GM12865 (cell line): ENCODE measurements at regions not wholly inside any gene's neighbourhood (a gene's known extent, or its start where the extent isn't known, plus 50 kb on each side); places are given as distances from the start of the nearest gene placed in this dataset.
"Not testable (repeated sequence)": the region's sequence is repeated elsewhere in the genome, so short reads cannot be mapped to it uniquely, and the experiment has no call there.

Experiments used
- DNase-seq: peaks from one replicate; pipeline ENCODE4 v3.0.0; 2010; ENCODE audit warnings: low read depth
- H3K4me3 ChIP-seq: 2 replicates; pipeline ENCODE4 v1.5.1; 2011; ENCODE audit warnings: mild to moderate bottlenecking, low read depth, low read length, control low read depth
- TF ChIP-seq, protein P1 (sequence below): IDR thresholded peaks from 2 replicates; pipeline ENCODE4 v1.5.1; 2011; ENCODE audit warnings: low read length, control low read depth, low read depth, inconsistent platforms; ENCODE audit not compliant: insufficient read depth; ENCODE audit errors: missing control alignments

DNA sequence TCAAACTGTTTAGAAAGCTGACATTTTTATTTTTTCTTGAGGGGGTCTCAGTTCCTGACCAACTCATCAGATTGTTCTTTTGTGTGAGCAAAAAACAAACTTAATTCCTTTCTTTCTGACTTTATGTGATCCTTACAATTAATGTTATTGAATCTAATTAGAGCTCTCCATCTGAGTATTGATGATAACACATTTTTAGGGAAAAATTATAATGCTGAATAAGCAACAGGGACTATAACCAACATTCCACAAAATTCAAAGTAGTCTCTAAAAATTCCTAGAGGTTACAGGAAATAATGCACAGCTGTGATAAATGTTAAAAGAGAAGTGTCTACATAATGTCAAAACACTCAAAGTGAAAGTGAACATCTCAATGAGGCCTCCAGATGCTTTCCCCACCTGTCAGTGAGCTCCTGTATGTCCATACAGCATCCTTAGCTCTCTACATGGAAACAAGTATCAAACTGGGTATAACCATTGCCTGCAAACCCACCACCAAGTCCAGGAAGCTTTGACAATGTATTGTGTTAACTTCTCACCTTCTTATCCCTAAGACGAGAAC is 786.0 kb upstream of the SLC39A10 start:
- TF ChIP-seq, protein P1, sequence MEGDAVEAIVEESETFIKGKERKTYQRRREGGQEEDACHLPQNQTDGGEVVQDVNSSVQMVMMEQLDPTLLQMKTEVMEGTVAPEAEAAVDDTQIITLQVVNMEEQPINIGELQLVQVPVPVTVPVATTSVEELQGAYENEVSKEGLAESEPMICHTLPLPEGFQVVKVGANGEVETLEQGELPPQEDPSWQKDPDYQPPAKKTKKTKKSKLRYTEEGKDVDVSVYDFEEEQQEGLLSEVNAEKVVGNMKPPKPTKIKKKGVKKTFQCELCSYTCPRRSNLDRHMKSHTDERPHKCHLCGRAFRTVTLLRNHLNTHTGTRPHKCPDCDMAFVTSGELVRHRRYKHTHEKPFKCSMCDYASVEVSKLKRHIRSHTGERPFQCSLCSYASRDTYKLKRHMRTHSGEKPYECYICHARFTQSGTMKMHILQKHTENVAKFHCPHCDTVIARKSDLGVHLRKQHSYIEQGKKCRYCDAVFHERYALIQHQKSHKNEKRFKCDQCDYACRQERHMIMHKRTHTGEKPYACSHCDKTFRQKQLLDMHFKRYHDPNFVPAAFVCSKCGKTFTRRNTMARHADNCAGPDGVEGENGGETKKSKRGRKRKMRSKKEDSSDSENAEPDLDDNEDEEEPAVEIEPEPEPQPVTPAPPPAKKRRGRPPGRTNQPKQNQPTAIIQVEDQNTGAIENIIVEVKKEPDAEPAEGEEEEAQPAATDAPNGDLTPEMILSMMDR = no peak
- no peak overlapping the region for H3K4me3 ChIP-seq
- no peak for DNase-seq

DNA sequence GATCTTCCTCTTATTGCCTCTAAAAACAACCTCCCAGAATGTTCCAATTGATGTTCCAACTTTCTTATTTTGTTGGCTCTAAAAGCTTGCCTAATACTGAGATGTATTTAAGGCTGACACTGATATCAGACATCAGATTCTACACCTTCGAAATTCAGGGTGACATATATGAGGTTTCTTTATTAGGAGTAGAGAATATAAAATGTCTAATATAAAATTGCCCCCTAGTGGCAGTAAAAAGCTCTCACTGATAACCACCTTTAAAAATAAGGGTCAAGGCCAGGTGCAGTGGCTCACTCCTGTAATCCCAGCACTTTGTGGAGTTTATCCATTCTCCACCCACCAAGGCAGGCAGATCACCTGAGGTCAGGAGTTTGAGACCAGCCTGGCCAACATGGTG is 789.7 kb upstream of the SLC39A10 start:
- TF ChIP-seq, protein P1 = no peak
- H3K4me3 ChIP-seq = no peak overlapping the region
- peak; percentile 5 for DNase-seq

DNA sequence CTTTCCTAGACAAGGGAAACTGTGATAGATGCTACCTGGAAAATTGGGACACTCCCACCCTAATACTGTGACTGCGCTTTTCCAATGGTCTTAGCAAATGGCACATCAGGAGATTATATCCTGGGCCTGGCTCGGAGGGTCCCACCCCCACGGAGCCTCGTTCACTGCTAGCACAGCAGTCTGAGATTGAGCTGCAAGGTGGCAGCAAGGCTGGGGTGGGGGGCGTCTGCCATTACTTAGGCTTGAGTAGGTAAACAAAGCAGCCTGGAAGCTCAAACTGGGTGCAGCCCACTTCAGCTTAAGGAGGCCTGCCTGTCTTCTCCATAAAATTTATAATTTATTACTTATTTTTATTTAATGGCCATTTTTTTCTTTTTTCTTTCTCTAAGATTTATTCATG is 802.1 kb upstream of the SLC39A10 start:
- TF ChIP-seq, protein P1 = no peak
- H3K4me3 ChIP-seq = no peak overlapping the region
- no peak for DNase-seq

DNA sequence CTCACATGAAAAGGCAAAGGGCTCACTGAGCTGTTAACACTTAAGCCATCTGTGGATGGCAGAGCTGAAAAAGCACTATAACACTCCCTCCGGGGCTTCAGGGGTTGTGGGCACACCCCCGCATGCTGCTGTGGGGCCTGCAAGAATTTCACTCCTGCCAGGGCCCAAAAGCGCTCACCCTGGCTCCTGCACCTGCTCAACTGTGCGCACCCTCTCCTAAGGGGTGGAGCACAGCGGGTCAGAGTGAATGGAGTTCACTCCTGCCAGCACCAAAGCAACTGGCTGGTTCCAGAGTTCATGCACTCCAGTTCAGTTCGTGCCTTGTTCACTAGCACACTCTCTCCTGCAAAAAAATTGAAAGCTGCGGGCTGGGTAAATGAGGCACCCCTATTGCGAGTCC is 814.2 kb upstream of the SLC39A10 start:
- TF ChIP-seq, protein P1 = no peak
- H3K4me3 ChIP-seq = no peak overlapping the region
- DNase-seq = no peak

DNA sequence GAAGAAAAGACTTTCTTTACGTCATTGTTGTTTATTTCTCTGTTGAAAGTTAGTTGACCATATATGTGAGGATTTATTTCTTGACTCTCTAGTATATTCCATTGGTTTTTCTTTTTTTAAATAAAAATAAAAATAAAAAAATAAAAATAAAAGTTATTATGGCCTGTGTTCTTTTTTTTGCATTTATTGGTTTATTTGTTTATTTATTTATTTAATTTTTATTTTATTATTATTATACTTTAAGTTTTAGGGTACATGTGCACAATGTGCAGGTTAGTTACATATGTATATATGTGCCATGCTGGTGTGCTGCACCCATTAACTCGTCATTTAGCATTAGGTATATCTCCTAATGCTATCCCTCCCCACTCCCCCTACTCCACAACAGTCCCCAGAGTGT is 822.7 kb upstream of the SLC39A10 start:
- not testable (repeated sequence) for DNase-seq, H3K4me3 ChIP-seq

DNA sequence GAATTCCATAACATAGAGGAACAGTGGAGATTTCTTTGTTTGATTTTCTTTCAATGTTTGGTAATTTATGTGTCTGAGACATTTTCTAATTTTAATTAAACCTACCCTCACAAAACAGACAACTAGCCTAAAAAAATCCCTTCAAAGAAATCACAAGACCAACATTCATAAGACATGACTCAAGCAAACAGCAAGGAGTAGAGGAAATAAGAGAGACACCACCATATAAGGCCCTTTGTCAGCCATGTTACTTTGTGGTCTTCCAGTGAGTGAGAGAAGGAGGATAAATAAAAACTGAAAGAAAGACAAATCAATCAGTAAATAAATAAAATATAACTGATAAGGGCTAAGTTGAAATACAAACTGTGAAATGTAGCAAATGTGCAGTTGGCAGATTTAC is 830.8 kb upstream of the SLC39A10 start:
- DNase-seq = no peak
- H3K4me3 ChIP-seq = no peak overlapping the region
- TF ChIP-seq, protein P1 = no peak

DNA sequence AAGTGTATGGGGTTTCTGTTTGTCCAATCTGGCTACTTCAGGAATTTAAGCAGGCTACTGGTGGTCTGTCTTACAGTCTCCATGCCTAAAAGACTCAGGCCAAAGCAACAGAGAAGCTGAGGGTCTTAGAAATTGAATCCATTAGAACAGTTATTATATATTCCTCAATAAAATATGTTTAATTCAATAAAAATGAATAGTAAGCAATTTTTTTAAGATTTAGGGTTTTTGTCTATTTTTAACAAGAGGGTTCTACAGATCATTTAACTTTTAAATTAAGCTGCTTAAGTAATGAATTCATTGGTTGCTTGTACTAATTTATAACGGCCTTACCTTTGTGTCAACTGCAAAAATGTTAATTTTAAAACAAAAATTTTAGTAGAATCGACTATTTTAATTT is 832.6 kb upstream of the SLC39A10 start:
- DNase-seq = no peak
- TF ChIP-seq, protein P1 = no peak
- no peak overlapping the region for H3K4me3 ChIP-seq
